ENCODE measurements at regions not wholly inside any gene's neighbourhood (a gene's known extent, or its start where the extent isn't known, plus 50 kb on each side); places are given as distances from the start of the nearest gene placed in this dataset.
"Not testable (repeated sequence)": the region's sequence is repeated elsewhere in the genome, so short reads cannot be mapped to it uniquely, and the experiment has no call there.

DNA sequence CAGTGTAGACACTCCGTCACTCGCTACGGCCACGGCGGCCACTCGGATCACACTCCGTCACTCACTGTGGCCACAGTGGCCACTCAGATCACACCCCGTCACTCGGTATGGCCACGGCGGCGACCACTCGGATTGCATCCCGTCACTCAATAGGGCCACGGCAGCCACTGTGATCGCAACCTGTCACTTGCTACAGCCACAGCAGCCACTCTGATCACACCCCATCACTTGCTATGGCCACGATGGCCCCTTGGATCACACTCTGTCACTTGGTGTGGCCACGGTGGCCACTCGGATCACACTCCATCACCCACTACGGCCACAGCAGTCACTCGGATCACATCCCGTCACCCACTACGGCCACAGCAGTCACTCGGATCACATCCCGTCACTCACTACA lies 175.3 kb downstream of the LAT start:
- DNase-seq (ENCODE audit: low read depth): not testable (repeated sequence)

DNA sequence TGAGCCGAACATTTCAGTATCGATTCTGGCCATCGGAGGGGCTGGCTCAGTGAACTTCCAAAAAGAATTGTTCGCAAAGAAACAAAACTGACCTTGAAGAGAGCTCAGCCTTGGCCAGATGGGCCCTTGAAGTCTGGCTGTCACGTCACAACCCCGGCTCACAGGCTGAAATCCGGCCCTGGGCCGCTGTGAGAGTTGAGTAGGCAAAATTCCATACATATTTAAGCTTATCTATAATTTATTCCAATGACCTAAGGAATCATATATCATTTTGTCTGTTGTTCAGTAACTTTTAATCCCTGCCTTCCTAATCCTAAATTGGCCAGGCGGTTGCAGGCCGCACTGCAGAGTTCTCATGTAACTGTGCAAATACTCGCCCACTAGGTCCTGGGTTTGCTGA lies 174.8 kb downstream of the LAT start:
- not testable (repeated sequence) for DNase-seq (ENCODE audit: low read depth)

DNA sequence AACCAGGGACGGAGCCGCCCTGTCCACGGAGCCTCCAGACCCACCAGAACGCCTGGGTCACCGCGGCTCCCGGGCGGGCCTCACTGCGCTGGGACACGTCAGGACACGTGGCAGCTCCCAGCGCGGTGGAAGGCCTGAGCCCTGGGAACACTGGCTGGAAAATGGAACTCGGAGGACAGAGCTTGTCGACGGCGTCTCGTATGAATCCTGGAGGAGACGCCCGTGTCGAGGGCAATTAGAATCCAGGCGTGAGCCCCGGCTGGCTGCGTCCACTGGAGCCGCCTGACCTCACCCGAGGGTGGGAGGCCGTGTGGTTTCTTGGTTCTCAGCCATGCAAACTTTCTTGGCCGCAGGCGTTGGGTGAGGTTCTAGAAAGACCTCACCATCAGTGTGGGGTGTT lies 173.9 kb downstream of the LAT start:
- no peak for DNase-seq (ENCODE audit: low read depth)

DNA sequence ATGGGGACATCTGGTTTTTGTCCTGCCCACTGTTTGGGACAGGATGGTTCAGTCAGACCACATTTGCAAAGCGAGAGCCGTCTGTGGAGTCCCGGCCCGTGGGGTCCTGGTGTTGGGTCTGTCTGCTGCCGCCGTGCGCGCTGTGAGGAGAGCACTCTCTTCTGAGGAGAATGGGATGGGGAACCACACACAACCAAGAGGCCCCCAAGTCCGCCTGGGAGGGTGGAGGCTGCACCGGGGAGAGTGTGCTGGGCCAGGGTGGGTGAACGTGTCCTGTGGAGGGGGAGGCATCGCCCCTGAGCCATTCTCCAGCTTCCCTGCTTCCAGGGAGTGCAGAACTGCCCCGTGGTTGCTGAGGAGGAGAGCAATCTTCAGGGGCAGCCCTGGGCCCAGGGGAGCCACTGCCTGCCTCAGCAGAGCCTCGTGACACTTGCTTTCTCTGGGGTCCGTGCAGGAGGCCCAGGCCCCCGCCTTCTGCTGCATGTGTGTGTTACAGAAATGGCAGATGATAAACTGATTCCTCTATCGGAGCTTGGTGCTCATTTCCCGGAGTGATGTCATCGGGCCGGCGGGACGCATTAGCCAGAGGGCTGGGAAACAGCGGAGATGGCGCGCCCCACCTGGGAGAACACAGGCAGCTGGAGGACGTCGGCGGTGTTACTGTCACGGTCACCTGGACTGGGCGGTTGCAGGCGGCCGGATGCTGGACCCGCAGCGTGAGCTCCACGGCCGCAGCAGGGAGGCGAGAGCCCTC lies 173.4 kb downstream of the LAT start:
- DNase-seq (ENCODE audit: low read depth): not testable (repeated sequence)

DNA sequence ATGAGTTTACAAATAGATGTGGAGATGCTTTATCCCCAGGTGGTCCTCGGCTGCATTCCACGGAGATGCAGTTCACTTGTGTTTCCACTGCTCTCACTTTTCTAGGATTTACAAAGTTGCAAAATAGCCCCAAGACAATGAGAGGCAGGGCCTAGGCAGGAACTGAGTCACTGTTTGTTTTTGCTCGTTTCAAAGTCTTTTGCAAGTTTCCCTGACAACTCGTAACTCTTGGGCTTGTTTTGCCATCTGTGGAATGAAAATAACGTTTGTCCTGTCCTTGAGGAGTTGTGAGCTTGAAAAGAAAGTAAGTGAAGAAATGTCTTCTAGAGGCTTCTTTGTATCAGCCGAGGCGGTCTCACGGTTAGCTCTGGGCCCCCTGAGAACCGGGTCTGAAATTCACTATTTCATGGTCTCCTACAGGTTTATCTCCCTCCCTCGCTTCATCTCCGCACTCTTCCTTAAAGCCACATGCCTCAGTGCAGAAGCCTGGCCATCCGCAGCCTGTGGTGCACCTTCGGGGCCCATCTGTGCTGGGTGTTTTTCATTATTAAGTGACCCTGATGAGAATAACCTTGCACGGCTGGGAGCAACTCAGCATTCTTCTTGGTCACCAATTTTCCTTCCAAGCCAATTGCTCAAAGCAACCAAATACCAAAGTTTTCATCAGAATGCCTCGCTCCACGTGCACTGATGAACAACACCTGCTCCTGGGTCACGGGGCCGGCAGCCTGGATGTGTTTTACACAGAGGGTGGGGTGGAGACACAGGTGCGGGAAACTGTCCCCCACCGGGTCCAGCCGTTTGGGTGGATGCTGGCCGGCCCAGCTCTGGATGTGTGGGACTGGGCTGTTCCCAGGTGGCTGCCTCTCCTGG lies 172.4 kb downstream of the LAT start:
- peak; percentile 98 for DNase-seq (ENCODE audit: low read depth)

DNA sequence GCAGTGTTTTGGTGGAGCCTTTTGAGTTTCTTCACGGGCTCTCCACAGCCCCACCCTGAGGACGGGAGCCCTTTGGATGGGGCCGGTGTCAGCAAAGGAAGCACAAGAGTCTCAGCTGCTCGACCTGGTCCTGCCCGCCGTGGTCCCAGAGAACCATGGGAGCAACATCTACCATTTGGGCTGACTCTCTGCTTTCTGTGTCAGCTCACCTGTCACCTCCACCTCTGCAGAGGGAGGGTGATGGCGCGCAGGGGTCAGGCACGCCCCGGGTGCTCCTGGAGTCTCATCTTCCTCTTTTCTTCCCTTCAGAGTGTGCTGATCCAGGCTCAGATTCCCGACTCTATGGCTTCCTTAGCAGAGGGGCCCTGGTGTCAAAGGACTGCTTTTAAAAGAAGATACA lies 171.7 kb downstream of the LAT start:
- no peak for DNase-seq (ENCODE audit: low read depth)

DNA sequence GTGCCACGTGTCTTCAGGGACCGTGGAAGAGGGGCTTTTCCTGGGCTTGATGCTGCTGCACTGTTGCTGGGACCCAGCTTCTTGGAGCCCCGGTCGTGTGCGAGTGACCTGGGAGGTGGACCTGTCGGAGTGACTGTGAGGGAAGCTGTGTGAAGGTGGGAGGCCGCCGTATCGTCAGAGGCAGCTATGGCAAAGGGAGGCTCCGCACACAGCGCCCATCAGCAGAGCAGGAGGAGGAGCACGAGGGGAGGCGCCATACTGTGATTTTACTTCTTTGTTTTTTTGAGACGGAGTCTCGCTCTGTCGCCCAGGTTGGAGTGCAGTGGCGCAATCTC lies 171.0 kb downstream of the LAT start:
- DNase-seq (ENCODE audit: low read depth): not testable (repeated sequence)

DNA sequence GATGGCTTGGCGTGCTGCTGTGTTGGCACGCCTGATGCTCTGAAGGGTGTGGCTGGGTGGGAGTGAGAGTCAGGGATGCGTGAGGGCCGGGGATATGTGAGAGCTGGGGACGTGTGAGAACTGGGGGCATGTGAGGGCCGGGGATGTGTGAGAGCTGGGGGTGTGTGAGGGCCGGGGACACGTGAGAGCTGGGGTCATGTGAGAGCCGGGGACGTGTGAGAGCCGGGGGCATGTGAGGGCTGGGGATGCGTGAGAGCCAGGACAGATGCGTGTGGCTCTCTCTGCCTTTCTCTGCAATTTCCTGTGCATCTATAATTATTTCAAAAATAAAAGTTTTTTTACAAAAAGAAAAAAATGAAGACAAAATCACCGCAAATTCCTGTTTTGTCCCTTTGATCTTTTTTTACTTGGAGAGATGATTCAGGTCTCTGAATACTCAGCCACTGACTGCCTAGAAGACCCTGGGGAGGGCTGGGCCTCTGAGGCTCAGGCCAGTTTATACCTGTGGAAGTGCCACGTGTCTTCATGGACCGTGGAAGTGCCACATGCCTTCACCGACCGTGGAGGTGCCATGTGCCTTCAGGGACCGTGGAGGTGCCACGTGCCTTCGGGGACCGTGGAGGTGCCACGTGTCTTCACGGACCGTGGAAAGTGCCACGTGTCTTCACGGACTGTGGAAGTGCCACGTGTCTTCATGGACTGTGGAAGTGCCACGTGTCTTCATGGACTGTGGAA lies 170.4 kb downstream of the LAT start:
- DNase-seq (ENCODE audit: low read depth): peak; percentile 1

DNA sequence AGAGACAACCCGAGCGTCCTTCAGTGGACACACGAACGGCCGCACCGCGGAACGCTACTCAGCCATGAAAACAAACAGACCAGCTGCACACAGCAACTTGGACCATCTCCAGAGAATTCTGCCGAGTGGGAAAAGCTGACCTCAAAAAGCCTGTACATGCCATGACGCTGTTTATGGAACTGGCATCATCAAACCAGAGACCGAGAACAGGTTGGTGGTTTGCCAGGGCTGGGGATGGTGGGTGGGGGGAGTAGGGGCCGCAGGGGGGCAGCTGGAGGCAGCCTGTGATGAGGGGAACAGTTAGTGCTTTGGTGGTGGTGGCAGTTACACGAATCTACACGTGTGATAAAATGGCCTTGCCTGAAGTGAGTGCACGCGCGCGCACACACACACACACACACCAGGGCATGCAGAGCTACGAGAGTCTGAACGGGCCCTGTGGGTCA lies 169.8 kb downstream of the LAT start:
- peak; percentile 59 for DNase-seq (ENCODE audit: low read depth)

DNA sequence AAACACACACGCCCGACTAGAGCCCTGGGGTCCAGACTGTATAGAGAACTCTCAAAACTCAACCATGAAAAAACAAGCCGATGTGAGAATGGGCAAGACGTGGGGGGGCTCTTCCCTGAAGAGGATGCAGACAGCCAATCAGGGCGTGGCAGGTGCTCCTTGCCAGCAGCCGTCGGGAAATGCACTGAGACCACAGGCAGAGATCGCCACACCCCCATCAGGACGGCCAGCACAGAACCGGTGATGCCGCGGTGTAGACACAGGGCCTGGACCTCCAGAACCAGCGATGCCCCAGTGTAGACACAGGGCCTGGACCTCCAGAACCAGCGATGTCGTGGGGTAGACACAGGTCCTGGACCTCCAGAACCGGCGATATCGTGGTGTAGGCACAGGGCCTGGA lies 169.2 kb downstream of the LAT start:
- no peak for DNase-seq (ENCODE audit: low read depth)

DNA sequence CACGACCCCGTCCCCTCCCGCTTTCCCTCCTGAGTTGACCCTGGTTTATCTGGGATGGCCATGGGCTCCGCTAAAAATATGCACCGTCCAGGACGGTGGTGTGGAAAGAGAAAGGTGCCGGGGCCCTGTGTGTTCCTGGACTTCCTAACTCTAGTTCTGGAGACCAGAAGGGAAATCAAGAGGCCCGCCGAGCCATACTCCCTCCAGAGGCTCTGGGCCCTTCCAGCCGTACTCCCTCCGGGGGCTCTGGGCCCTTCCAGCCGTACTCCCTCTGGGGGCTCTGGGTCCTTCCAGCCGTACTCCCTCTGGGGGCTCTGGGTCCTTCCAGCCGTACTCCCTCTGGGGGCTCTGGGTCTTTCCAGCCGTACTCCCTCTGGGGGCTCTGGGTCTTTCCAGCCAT lies 168.5 kb downstream of the LAT start:
- not testable (repeated sequence) for DNase-seq (ENCODE audit: low read depth)

DNA sequence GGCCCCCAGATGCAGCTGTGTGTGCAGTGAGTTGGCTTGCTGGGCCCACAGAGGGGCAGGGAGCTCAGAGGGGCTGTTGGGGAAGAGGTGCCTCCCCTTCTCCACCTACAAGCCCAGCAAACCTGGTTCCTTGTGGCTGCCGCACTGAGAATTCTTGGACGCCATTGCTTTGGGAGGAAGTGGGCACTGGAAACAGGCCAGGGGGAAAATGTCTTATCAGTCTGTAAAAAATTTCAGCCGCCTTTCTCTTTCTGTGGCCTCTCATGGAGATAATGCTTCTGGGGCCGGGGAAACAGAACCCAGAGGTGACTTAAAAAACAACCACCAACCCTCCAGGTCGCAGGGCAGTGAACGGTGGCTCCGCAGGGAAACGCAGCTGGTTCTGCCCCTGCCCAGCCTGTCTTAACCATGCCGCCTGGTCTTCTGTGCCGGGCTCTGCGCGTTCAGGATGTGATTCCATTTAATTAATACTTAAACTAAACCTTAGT lies 167.7 kb downstream of the LAT start:
- DNase-seq (ENCODE audit: low read depth): not testable (repeated sequence)

DNA sequence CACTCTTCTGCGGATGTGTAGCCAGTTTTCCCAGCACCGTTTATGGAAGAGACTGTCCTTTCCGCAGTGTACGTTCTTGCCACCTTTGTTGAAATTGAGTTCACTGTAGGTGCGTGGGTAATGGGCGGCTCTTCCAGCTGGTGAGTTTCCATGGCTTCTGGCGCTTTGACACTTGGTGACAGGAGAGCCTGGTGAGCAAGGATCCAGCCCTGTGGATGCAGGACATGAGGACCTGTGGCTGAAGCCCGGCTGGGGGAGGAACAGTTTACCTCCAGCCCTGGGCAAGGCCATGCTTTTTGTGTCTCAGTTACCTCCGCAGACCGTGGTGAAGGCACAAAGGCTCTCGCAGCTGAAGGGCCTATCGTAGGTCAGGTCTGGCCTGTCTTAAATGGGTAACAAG lies 166.5 kb downstream of the LAT start:
- DNase-seq (ENCODE audit: low read depth): no peak

DNA sequence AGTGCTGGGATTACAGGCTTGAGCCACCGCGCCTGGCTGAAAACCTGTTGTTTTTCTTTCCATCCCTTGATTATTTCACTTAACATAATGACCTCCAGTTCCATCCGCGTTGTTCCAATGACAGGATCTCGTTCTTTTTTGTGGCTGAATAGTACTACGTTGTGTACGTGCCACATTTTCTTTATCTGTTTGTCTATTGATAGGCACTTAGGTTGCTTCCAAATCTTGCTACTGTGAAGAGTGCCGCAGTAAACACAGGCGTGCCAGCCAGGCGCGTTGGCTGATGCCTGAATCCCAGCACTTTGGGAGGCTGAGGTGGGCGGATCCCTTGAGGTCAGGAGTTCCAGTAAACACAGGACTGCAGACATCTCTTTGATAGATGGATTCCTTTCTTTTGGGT lies 165.1 kb downstream of the LAT start:
- DNase-seq (ENCODE audit: low read depth): not testable (repeated sequence)

DNA sequence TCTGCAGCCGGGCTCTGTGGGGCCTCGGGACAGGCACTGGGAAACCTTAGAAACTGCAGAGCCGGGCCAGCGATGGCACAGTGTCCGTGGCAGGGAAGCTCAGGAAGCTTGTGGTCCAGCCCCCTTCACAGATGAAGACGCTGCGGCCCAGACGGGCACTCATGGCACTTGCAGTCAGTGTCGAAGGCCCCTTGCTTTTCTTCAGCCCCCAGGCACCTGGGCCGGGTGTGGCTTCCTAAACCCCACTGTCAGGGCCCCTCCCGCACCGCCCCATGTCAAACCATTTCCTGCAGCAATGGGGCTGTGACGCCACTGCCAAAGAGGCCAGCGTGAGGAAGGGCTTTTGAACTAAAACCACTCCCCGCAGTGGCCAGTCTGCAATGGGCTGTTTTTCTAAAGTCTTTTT lies 164.0 kb downstream of the LAT start:
- DNase-seq (ENCODE audit: low read depth): no peak

DNA sequence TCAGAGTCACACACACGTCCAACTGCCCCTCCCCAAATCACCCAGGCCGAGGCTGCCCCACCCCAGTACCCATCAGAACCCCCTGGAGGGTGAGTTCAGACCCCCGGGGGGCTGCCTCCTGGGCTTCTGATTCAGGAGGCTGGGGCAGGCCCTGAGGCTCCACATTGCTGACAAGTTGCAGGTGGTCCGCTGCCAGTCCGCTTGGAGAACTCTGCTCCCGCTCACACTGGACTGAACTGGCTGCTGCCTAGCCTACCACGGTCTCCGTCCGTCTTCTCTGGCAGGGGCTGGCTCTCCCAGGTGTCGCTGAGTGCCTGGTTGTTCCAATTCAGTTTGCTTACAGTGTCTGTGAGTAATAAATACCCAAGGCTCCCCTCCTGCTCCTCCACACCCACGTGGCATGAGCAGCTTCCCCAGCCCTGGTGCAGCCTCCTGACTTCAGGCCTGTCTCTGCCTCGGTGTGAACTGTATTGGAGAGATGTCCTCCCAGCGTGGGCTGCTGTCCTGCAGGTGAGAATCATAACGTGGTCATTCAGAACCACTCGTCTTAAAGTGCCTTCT lies 163.4 kb downstream of the LAT start:
- DNase-seq (ENCODE audit: low read depth): peak; percentile 35

DNA sequence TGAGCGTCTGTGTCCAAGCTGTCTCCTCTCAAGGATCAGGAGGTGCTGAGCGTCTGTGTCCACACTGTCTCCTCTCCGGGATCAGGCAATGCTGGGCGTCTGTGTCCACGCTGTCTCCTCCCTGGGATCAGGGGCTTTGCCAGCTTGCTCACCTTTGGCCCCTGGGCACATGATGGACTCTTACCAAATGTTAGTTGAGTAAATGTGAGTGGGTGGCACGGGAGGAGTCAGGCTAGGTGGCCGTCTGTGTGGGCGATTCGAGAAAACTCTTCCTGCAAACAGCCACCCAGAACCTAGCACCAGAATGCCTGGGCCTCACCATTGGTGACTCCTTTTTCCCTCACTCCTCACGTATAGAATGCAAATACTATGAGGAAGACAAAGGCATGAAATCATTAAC lies 162.9 kb downstream of the LAT start:
- peak; percentile 20 for DNase-seq (ENCODE audit: low read depth)

DNA sequence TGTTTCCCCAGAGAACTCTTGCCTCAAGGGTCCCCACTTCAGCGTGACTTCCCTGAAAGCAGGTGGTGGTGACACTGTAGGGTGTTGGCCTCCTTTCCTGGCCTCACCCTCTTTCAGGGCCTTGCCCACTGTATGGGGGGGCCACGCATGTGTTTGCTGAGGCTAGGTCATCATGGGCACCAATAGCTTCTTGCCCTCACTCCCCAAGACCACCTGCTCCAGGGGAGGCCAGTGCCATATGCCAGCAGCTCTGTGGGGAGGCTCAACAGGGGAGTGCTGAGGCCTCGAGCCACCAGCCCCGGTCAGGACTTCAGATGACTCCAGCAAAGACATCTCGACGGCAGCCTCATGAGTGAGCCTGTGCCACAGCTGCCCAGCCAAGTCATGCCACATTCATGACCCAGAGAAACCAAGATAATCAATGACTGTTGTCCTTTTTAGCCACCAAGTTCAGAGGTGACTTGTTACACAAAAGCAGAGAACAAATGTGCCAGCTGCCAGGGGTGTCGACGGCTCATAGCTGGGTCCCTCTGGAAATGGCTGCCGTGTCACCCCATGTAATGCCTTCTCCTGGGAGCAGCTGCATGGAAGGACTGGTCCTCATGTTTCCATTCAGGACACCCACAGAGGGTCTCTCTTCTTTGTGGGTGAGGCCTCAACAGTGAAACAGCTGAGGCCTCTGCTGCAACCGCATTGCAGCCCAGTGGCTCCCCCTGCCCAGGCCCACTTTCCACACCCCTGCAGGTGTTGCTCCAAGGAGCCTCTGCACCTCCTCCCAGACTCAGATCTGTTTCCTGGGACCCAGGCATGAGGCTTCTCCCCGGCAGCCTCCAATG lies 162.2 kb downstream of the LAT start:
- not testable (repeated sequence) for DNase-seq (ENCODE audit: low read depth)

DNA sequence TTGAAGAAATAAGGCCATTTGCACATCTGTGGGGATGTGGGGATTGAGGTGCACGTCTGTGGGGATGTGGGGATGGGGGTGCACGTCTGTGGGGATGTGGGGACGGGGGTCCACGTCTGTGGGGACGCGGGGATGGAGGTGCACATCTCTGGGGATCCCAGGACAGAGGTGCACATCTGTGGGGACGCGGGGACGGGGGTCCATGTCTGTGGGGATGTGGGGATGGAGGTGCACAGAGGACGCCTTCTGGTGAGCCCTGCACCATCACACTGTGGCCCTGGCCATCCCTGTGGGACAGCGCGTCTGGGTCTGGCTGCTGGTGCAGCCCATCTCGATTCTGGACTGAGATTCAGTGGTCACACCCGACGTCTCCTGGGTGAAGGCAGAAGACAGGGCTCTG lies 161.4 kb downstream of the LAT start:
- no peak for DNase-seq (ENCODE audit: low read depth)

DNA sequence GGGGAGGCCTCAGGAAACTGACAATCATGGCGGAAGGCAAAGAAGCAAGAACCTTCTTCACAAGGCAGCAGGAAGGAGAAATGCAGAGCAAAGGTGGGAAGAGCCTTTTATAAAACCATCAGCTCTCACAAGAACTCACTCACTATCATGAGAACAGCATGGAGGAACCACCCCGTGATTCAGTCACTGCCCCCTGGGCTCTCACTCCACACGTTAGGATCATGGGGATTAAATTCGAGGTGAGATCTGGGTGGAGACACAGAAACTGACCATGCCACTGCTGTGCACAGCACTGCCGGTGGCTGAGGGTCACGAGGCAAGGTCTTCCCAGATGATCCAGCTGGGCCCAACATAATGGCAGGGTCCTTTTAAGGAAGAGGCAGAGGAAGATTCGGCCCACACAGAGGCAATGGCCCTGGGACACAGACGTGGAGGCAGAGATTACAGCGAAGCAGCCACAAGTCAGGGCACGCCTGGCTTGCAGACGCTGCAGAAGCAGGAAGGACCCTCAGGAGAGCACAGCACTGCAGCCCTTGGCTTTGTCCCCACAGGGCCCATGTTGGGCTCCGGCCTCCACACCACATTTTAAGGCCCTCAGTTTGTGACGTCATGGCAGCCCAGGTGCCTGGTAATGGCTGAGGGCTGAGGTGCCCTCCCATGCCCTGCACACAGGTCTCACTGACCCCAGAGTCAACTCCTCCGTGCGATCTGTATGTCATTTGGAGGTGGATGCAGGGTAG lies 160.8 kb downstream of the LAT start:
- not testable (repeated sequence) for DNase-seq (ENCODE audit: low read depth)

All from renal cortical epithelial cell (primary cell).